ENCODE measurements at regions not wholly inside any gene's neighbourhood (a gene's known extent, or its start where the extent isn't known, plus 50 kb on each side); places are given as distances from the start of the nearest gene placed in this dataset.

GRCh38 chrX:114152801-114153200, 431.1 kb upstream of the HTR2C start:
- H3K9me3 ChIP-seq (ENCODE audit: control insufficient read depth, insufficient read depth, low read length) = no peaks in the 10 kb centered on the region

GRCh38 chrX:114152130-114152529, 431.8 kb upstream of the HTR2C start:
- no peak overlapping the region for H3K9ac ChIP-seq (ENCODE audit: low read depth, low read length)
- H3K4me1 ChIP-seq (ENCODE audit: insufficient read depth, low read length) = 0 out of 2 replicates have a peak, but pooled peaks cover 12% of the 10 kb centered on the region
- no peaks in the 10 kb centered on the region for H3K36me3 ChIP-seq (ENCODE audit: insufficient read depth, low read length)
- no peaks in the 10 kb centered on the region for H3K9me3 ChIP-seq (ENCODE audit: control insufficient read depth, insufficient read depth, low read length)

More at GRCh38 chrX:114152801-114153200, 431.1 kb upstream of the HTR2C start:
- Histone ChIP-seq H3K36me3 (ENCODE audit: insufficient read depth, low read length) (no peaks in the 10 kb centered on the region), H3K4me1 (ENCODE audit: insufficient read depth, low read length) (0 out of 2 replicates have a peak, but pooled peaks cover 12% of the 10 kb centered on the region), H3K9ac (ENCODE audit: low read depth, low read length) (no peak overlapping the region)

DNA sequence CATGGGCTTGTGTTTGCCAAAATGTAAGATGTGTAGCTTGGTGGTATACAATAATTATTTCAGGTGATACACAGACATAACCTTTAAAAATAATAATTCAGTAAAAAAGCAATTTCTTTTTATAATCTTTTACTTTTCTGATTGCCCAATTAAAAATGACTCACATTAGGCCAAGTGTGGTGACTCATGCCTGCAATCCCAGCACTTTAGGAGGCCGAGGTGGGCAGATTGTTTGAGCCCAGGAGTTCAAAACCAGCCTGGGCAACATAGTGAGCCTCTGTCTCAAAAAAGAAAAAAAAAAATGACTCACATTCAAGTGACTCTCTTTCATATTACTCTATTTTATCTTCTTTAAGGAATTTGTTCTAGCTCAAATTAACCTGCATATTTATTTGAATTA, 449.4 kb upstream of the HTR2C start:
- Histone ChIP-seq H3K36me3 (ENCODE audit: insufficient read depth, low read length) (no peaks in the 10 kb centered on the region), H3K9ac (ENCODE audit: low read depth, low read length) (no peak overlapping the region), H3K4me1 (ENCODE audit: insufficient read depth, low read length) (no peaks in the 10 kb centered on the region), H3K9me3 (ENCODE audit: control insufficient read depth, insufficient read depth, low read length) (no peaks in the 10 kb centered on the region)

- Histone ChIP-seq H3K9ac (ENCODE audit: low read depth, low read length) (no peak overlapping the region; the same call in 1 of the 2 replicates), H3K9me3 (ENCODE audit: control insufficient read depth, insufficient read depth, low read length) (no peaks in the 10 kb centered on the region), H3K4me1 (ENCODE audit: insufficient read depth, low read length) (peaks cover 4% of the 10 kb centered on the region), H3K36me3 (ENCODE audit: insufficient read depth, low read length) (no peaks in the 10 kb centered on the region)
Observed at GRCh38 chrX:114127411-114128025, 456.4 kb upstream of the HTR2C start.

DNA sequence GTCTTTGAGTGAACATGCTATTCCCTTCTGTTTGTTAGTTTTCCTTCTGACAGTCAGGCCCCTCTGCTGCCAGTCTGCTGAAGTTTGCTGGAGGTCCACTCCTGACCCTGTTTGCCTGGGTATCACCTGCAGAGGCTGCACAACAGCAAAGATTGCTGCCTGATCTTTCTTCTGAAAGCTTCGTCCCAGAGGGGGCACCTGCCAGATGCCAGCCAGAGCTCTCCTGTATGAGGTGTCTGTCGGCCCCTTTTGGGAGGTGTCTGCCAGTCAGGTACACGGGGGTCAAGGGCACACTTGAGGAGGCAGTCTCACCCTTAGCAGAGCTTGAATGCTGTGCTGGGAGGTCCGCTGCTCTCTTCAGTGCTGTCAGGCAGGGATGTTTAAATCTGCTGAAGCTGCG, 456.9 kb upstream of the HTR2C start:
- Histone ChIP-seq H3K4me1 (ENCODE audit: insufficient read depth, low read length) (peaks cover 4% of the 10 kb centered on the region), H3K9ac (ENCODE audit: low read depth, low read length) (no peak overlapping the region; the same call in 1 of the 2 replicates), H3K9me3 (ENCODE audit: control insufficient read depth, insufficient read depth, low read length) (no peaks in the 10 kb centered on the region), H3K36me3 (ENCODE audit: insufficient read depth, low read length) (no peaks in the 10 kb centered on the region)

DNA sequence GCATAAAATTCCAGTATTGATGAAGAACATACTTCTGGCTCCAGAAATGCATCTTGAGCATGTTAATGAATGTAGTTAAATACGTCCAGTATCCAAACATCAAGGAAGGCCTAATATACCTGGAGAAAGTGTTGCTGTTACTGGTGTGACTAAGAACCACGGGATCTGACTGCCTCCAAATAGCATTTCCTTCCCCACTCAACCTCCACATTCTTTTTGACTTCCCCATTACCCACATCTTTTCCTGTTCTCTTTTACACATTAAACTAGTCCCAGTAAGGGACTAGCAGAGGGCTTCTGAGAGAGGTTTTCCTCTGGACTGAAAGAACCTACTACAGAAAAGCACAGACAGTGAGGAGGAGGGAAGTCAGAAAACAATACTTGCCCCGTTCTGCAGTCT, 482.8 kb upstream of the HTR2C start:
- no peaks in the 10 kb centered on the region for H3K36me3 ChIP-seq (ENCODE audit: insufficient read depth, low read length)
- H3K9ac ChIP-seq (ENCODE audit: low read depth, low read length) = no peak overlapping the region
- H3K4me1 ChIP-seq (ENCODE audit: insufficient read depth, low read length) = peaks cover 24% of the 10 kb centered on the region
- H3K9me3 ChIP-seq (ENCODE audit: control insufficient read depth, insufficient read depth, low read length) = no peaks in the 10 kb centered on the region

GRCh38 chrX:114097866-114098265, 486.0 kb upstream of the HTR2C start:
- H3K9me3 ChIP-seq (ENCODE audit: control insufficient read depth, insufficient read depth, low read length) = no peaks in the 10 kb centered on the region
- peaks cover 24% of the 10 kb centered on the region for H3K4me1 ChIP-seq (ENCODE audit: insufficient read depth, low read length)
- no peaks in the 10 kb centered on the region for H3K36me3 ChIP-seq (ENCODE audit: insufficient read depth, low read length)
- no peak overlapping the region for H3K9ac ChIP-seq (ENCODE audit: low read depth, low read length)

DNA sequence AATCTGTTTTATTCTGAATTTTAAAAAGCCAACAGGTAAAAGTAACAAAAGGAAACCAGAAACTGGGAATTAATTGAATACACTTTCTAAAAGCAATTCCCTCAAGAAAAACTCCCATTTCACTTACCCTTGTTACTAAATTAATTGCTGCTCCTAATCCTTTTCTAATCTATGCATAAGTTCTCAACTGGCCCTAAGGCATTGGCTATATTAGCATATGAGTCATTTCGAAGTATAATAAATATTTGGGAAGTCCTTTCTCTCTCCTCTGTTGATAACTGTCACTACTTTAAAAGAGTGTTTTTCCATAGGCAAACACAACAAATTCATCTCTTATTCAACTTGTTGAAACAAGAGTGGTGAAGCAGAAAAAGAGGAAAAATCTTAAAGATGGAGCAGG, 486.5 kb upstream of the HTR2C start:
- H3K36me3 ChIP-seq (ENCODE audit: insufficient read depth, low read length) = no peaks in the 10 kb centered on the region
- H3K4me1 ChIP-seq (ENCODE audit: insufficient read depth, low read length) = peaks cover 24% of the 10 kb centered on the region
- H3K9ac ChIP-seq (ENCODE audit: low read depth, low read length) = no peak overlapping the region
- no peaks in the 10 kb centered on the region for H3K9me3 ChIP-seq (ENCODE audit: control insufficient read depth, insufficient read depth, low read length)

- H3K9ac ChIP-seq (ENCODE audit: low read depth, low read length) = no peak overlapping the region
- no peaks in the 10 kb centered on the region for H3K36me3 ChIP-seq (ENCODE audit: insufficient read depth, low read length)
- peaks cover 19% of the 10 kb centered on the region; the same call in 1 of the 2 replicates for H3K4me1 ChIP-seq (ENCODE audit: insufficient read depth, low read length)
- no peaks in the 10 kb centered on the region for H3K9me3 ChIP-seq (ENCODE audit: control insufficient read depth, insufficient read depth, low read length)
Observed at GRCh38 chrX:114095789-114096188, 488.1 kb upstream of the HTR2C start.

GRCh38 chrX:114087543-114087942, 496.3 kb upstream of the HTR2C start:
- H3K9ac ChIP-seq (ENCODE audit: low read depth, low read length) = no peak overlapping the region
- H3K4me1 ChIP-seq (ENCODE audit: insufficient read depth, low read length) = no peaks in the 10 kb centered on the region
- H3K36me3 ChIP-seq (ENCODE audit: insufficient read depth, low read length) = no peaks in the 10 kb centered on the region; the same call in none of the 2 replicates
- H3K9me3 ChIP-seq (ENCODE audit: control insufficient read depth, insufficient read depth, low read length) = peaks cover 4% of the 10 kb centered on the region; the same call in 1 of the 2 replicates

DNA sequence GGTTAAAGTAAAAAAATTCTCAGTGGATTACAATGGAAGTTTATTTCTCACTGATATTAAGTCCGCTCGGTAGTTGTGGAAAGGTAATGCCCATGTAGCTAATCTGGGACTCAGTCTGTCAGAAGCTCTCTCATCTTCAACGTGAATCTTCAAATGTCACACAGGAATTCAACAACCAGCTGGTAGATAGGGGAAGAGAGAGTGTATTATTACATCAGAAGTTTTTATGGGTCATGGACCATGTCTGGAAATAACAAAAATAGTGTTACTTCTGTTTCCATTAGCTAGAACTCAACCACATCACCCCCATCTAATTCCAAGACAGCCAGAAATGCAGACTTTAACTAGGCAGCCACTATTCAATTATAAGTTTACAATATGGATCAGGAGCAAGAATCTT, 506.1 kb upstream of the HTR2C start:
- H3K4me1 ChIP-seq (ENCODE audit: insufficient read depth, low read length) = peaks cover 20% of the 10 kb centered on the region
- H3K9ac ChIP-seq (ENCODE audit: low read depth, low read length) = no peak overlapping the region
- no peaks in the 10 kb centered on the region for H3K36me3 ChIP-seq (ENCODE audit: insufficient read depth, low read length)
- H3K9me3 ChIP-seq (ENCODE audit: control insufficient read depth, insufficient read depth, low read length) = no peaks in the 10 kb centered on the region

- Histone ChIP-seq H3K9ac (ENCODE audit: low read depth, low read length) (no peak overlapping the region), H3K4me1 (ENCODE audit: insufficient read depth, low read length) (peaks cover 30% of the 10 kb centered on the region), H3K9me3 (ENCODE audit: control insufficient read depth, insufficient read depth, low read length) (peaks cover 6% of the 10 kb centered on the region; the same call in 1 of the 2 replicates), H3K36me3 (ENCODE audit: insufficient read depth, low read length) (no peaks in the 10 kb centered on the region)
Observed at GRCh38 chrX:114075073-114075673, 508.7 kb upstream of the HTR2C start.

DNA sequence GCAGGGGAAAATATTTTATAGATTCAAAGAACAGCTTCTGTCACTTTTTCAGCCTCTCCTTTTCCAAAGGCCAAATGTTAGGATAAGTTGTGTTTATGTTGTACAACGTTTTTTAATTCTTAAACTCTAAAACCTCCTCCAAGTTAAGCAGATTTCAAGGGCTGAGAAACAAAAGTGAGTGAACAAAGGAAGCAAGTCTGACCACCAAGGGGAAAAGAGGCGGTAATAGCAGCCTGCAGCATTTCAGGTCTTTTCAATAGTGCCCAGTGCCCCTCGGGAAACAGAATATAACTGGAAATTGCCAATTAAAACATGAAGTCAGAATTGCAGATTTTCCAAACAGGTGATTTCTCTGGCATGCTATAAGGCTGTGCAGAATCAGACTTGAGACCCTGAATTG, 510.0 kb upstream of the HTR2C start:
- Histone ChIP-seq H3K4me1 (ENCODE audit: insufficient read depth, low read length) (peaks cover 40% of the 10 kb centered on the region), H3K9me3 (ENCODE audit: control insufficient read depth, insufficient read depth, low read length) (peaks cover 8% of the 10 kb centered on the region; the same call in 1 of the 2 replicates), H3K9ac (ENCODE audit: low read depth, low read length) (no peak overlapping the region; the same call in 1 of the 2 replicates), H3K36me3 (ENCODE audit: insufficient read depth, low read length) (no peaks in the 10 kb centered on the region)

GRCh38 chrX:114071412-114071811, 512.5 kb upstream of the HTR2C start:
- Histone ChIP-seq H3K36me3 (ENCODE audit: insufficient read depth, low read length) (no peaks in the 10 kb centered on the region), H3K9ac (ENCODE audit: low read depth, low read length) (no peak overlapping the region), H3K9me3 (ENCODE audit: control insufficient read depth, insufficient read depth, low read length) (peaks cover 8% of the 10 kb centered on the region; the same call in 1 of the 2 replicates), H3K4me1 (ENCODE audit: insufficient read depth, low read length) (peaks cover 45% of the 10 kb centered on the region)

GRCh38 chrX:114065577-114066223, 518.2 kb upstream of the HTR2C start:
- peaks cover 13% of the 10 kb centered on the region; the same call in 1 of the 2 replicates for H3K9me3 ChIP-seq (ENCODE audit: control insufficient read depth, insufficient read depth, low read length)
- no peak overlapping the region for H3K9ac ChIP-seq (ENCODE audit: low read depth, low read length)
- no peaks in the 10 kb centered on the region for H3K36me3 ChIP-seq (ENCODE audit: insufficient read depth, low read length)
- peaks cover 21% of the 10 kb centered on the region for H3K4me1 ChIP-seq (ENCODE audit: insufficient read depth, low read length)

Measured in ES-I3 (cell line).